OCI-LY3 (cell line): ENCODE measurements at regions not wholly inside any gene's neighbourhood (a gene's known extent, or its start where the extent isn't known, plus 50 kb on each side); places are given as distances from the start of the nearest gene placed in this dataset.

Source experiments
- H2AFZ ChIP-seq: fragments of 200-600, 300-600 bp; shearing (Covaris generic); 2 replicates; pipeline ENCODE4 v1.6.0; 2014; ENCODE audit warnings: antibody characterized with exemption, low read depth, low read length
- H3K27ac ChIP-seq: fragments of 200-600, 300-600 bp; sonication (generic); 2 replicates; pipeline ENCODE4 v1.5.1; 2014; ENCODE audit warnings: mild to moderate bottlenecking, low read length, moderate library complexity, mixed read lengths
- H3K27me3 ChIP-seq: fragments of 200-600, 300-600 bp; sonication (generic); 2 replicates; pipeline ENCODE4 v1.6.1; 2014; ENCODE audit warnings: low read depth, low read length, mixed read lengths
- H3K36me3 ChIP-seq: fragments of 200-600, 300-600 bp; sonication (generic); replicated peaks from 2 replicates; pipeline ENCODE3; 2014; ENCODE audit warnings: low read depth, low read length, mixed read lengths
- H3K4me1 ChIP-seq: fragments of 300-600, 200-600 bp; sonication (generic); 2 replicates; pipeline ENCODE4 v1.6.1; 2014; ENCODE audit warnings: low read length, mixed read lengths
- H3K4me2 ChIP-seq: fragments of 200-600, 300-600 bp; sonication (generic); 2 replicates; pipeline ENCODE4 v1.6.1; 2014; ENCODE audit warnings: low read length, mixed read lengths
- H3K4me3 ChIP-seq: fragments of 300-600, 200-600 bp; sonication (generic); 2 replicates; pipeline ENCODE4 v1.5.1; 2014; ENCODE audit warnings: antibody characterized with exemption, mild to moderate bottlenecking, low read length, moderate library complexity
- H3K79me2 ChIP-seq: fragments of 300-600, 200-600 bp; shearing (Covaris generic); 2 replicates; pipeline ENCODE4 v1.6.1; 2014; ENCODE audit warnings: mild to moderate bottlenecking, low read length, mixed read lengths
- H3K9ac ChIP-seq: fragments of 300-600, 200-600 bp; shearing (Covaris generic); 2 replicates; pipeline ENCODE4 v1.6.0; 2014; ENCODE audit warnings: mild to moderate bottlenecking, low read length, moderate library complexity
- H3K9me3 ChIP-seq: fragments of 200-600, 300-600 bp; shearing (Covaris generic); 2 replicates; pipeline ENCODE4 v1.6.1; 2014; ENCODE audit warnings: low read length, mixed read lengths; ENCODE audit not compliant: insufficient read depth
- H4K20me1 ChIP-seq: fragments of 200-600, 300-600 bp; sonication (generic); 2 replicates; pipeline ENCODE4 v1.6.1; 2016; ENCODE audit warnings: low read length, mixed read lengths; ENCODE audit not compliant: insufficient read depth
- CTCF ChIP-seq: fragments of 200-600, 300-600 bp; sonication (generic); IDR thresholded peaks from 2 replicates; pipeline ENCODE4 v1.5.1; 2014; ENCODE audit warnings: antibody characterized with exemption, low read length, low read depth
- EZH2phosphoT487 ChIP-seq: fragments of 200-600 bp; shearing (Covaris generic); IDR thresholded peaks from 2 replicates; pipeline ENCODE4 v1.6.1; 2018; ENCODE audit warnings: antibody characterized with exemption, mixed run types, low read depth

- Histone ChIP-seq H3K27me3 (peaks cover 5% of the 10 kb centered on the region; the same call in 1 of the 2 replicates), H3K4me1 (no peaks in the 10 kb centered on the region)
Observed at GRCh38 chr5:1687301-1687970, 112.2 kb downstream of the MRPL36 start.

GRCh38 chr5:1686016-1686802, 113.4 kb downstream of the MRPL36 start:
- Histone ChIP-seq H3K4me1 (no peaks in the 10 kb centered on the region), H3K27me3 (peaks cover 5% of the 10 kb centered on the region; the same call in 1 of the 2 replicates), H3K4me3 (no peak overlapping the region), H4K20me1 (no peaks in the 10 kb centered on the region), H3K36me3 (no peaks in the 10 kb centered on the region), H2AFZ (no peak overlapping the region), H3K27ac (no peak overlapping the region), H3K79me2 (no peaks in the 10 kb centered on the region), H3K9me3 (no peaks in the 10 kb centered on the region), H3K9ac (no peak overlapping the region), H3K4me2 (no peak overlapping the region)
- no peak for TF ChIP-seq EZH2phosphoT487

More at GRCh38 chr5:1687301-1687970, 112.2 kb downstream of the MRPL36 start:
- H4K20me1 ChIP-seq, result no peaks in the 10 kb centered on the region
- no peaks in the 10 kb centered on the region for H3K9me3 ChIP-seq
- H3K27ac ChIP-seq, result no peak overlapping the region
- H2AFZ ChIP-seq, result no peak overlapping the region
- TF ChIP-seq CTCF, result no peak
- TF ChIP-seq EZH2phosphoT487, result no peak
- H3K4me2 ChIP-seq, result no peak overlapping the region
- no peaks in the 10 kb centered on the region for H3K36me3 ChIP-seq
- no peaks in the 10 kb centered on the region for H3K79me2 ChIP-seq
- H3K4me3 ChIP-seq, result no peak overlapping the region
- H3K9ac ChIP-seq, result no peak overlapping the region

- Histone ChIP-seq H4K20me1 (no peaks in the 10 kb centered on the region), H3K27me3 (peaks cover 5% of the 10 kb centered on the region; the same call in 1 of the 2 replicates), H3K27ac (no peak overlapping the region), H3K9ac (no peak overlapping the region), H3K4me1 (no peaks in the 10 kb centered on the region), H2AFZ (no peak overlapping the region), H3K4me3 (no peak overlapping the region), H3K79me2 (no peaks in the 10 kb centered on the region), H3K36me3 (no peaks in the 10 kb centered on the region), H3K9me3 (no peaks in the 10 kb centered on the region), H3K4me2 (no peak overlapping the region)
- no peak for TF ChIP-seq EZH2phosphoT487
- TF ChIP-seq CTCF, result no peak
Observed at GRCh38 chr5:1685066-1685465, 114.6 kb downstream of the MRPL36 start.

- no peak for TF ChIP-seq CTCF
- TF ChIP-seq EZH2phosphoT487, result no peak
- Histone ChIP-seq H3K9ac (no peak overlapping the region), H3K79me2 (no peaks in the 10 kb centered on the region), H3K27me3 (peaks cover 13% of the 10 kb centered on the region; the same call in 1 of the 2 replicates), H3K36me3 (no peaks in the 10 kb centered on the region), H3K27ac (no peak overlapping the region), H3K4me2 (no peak overlapping the region), H3K9me3 (no peaks in the 10 kb centered on the region), H2AFZ (no peak overlapping the region), H3K4me3 (no peak overlapping the region), H4K20me1 (no peaks in the 10 kb centered on the region), H3K4me1 (no peaks in the 10 kb centered on the region)
Observed at GRCh38 chr5:1681955-1682354, 117.7 kb downstream of the MRPL36 start.
